GM18505 (cell line): ENCODE measurements at regions not wholly inside any gene's neighbourhood (a gene's known extent, or its start where the extent isn't known, plus 50 kb on each side); places are given as distances from the start of the nearest gene placed in this dataset.

ENCODE experiments used
- ATAC-seq: cut with Tn5 transposase; IDR thresholded peaks from one replicate; pipeline ENCODE4 v1.9.1; 2021; ENCODE audit not compliant: unreplicated experiment
- POLR2A ChIP-seq: IDR thresholded peaks from 4 replicates; pipeline ENCODE4 v1.6.1; 2011; ENCODE audit warnings: borderline replicate concordance; ENCODE audit not compliant: insufficient read depth, insufficient read length; ENCODE audit errors: extremely low read depth

DNA sequence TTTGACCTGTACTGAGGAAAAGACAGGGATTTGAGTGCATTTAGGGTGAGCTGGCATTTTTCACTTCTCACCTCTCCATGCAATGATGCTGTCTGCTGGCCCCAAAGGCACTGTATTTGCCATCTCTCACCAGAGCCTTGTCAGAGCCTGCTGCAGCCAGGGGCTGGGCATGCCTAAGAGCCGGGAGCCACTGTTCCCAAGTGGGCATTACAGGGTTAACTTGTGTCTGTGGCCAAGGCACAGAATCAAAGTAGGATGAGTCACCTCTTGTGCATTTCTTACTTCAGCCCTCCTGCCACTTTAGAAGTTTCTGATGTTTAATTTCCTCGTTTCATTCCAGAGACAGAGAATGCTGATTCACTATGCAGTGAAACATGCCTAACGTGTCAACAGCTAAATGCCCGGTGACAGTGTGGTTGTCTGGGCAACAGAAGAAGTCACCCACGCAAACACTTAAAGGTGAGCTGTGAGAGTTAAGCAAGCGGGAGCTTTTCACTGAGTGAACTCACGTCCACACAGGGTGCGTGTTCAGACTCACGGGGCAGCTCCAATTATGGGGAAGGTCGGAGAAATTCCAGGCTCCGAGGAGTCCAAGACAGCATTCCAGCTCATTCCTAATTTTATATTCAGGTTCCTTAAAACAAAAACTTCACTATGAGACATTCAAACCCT, 57.1 kb upstream of the IGFBP3 start:
- ATAC-seq, result no peak
- no peak for TF ChIP-seq POLR2A

DNA sequence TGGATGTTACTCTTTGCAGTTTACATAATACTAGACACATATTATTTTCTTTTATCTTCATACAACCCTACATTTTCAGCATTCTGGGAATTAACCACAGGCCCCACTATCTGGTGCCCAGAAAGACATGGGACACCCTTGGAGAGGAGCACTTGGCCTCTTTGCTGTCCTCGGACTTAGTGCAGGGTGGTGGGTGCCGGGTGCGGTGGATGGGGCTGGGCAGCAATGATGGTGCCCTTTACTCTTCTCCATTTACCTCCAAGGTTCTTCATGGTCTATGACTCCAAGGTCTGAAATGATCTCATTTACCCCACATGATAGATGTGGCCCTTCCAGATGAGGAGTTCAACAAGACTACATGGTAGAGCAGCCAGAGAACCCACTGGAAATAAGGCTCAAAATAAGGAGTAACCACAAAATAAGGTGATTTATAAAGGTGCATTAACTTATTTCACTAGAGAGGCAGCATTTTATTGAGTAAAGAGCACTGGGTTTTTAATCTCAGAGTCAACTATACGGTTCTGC, 56.2 kb upstream of the IGFBP3 start:
- TF ChIP-seq POLR2A, result no peak
- ATAC-seq, result no peak

DNA sequence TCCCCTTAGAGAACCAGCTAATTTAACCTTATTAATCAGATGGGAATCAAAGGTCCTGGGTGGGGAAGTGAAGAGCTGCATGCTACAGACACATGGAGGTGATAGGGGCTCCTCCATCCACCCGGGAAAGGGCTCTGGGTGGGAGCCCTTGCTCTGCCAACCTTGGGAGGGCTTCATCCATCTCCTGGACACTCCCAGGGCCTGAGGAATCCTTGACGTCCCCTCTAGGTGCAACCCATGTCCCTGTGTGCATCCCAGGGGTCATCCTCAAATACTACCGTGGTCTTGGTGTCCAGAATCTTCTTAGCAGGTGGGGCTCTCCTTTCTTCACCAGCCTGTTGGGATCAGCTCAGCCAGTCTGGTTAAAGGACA, 55.4 kb upstream of the IGFBP3 start:
- no peak for ATAC-seq
- TF ChIP-seq POLR2A, result no peak

DNA sequence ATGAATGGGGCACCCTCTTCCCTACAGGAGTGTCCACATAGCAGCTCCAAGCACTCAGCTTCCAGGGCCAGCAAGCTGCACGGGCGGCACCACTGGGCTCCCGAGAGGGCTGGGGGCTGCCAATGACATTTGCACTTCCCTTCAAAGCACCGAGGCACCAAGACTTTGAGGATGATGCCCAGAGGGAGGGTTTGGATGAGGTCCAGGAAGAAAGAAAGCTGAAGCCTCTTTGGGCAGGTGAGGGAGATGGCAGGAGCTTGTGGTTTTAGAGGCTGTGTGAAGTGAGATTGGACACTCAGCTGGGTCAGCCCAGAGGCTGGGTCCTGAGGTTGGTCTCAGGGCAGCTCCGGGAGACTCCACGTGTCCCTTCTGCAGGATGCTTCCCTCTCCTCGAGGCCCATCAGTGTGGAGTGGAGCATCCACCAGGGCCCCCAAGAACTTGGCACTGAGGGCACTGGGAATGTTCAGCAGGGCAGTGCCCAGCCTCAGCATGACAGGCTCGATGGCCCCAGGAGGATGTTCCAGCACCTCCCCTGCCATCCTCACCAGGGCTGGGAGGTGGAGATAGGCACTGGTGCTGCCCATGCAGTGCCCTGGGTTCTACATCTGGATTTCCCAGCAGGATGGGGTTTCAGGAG, 54.9 kb upstream of the IGFBP3 start:
- no peak for ATAC-seq
- no peak for TF ChIP-seq POLR2A

DNA sequence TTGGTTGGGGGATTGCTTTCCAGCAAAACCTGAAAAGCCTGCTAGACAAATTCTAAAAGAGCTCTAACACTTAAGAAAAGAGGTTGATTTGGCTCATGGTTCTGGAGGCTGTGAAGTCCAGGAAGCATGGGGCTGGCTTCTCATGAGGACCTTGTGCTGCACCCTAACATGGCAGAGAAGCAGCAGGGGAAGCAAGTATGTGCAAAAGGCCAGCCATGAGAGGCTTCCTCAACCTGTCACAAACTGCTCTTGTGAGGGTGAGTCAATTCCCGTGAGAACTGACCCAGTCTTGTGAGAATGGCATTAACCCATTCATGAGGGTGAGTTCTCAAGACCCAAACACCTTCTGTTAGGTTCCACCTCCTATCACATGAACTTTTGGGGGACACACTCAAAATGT, 54.3 kb upstream of the IGFBP3 start:
- no peak for TF ChIP-seq POLR2A

DNA sequence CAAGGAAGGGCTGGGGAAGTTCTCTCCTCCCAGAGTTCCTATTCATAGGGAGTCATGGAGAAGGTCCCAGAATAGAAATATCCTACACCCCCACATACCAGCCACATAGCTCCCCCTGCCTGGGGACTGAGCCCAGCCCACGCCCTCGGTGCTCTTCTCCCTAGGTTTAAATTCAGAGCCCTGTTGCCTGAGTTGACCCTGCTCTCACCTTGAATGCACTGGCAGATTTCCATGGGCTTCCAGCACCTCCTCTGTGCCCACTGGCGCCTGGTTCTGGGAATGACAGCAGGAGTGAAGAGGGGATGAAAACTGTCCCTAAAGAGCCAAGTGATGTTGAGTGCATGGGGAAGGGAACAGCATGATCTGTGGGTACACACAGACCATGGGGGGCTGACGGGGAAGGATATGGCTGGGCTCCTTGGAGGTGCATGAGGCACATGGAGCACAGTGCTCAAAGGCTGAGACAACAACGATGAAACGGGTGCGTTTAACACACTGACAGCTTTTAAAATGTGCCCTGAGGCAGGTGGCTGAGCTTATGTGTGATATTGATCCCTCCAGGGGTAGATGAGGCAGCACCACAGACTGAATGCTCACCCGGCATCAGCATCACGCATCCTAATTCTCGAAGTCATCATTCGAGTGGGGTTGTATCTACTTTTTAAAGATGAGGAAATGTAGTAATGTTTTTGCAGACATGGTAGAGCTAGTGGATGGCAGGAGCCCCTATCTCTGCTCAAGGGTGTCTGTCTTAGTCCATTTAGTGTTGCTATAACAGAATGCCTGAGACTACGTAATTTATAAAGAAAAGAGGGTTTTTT, 53.7 kb upstream of the IGFBP3 start:
- no peak for TF ChIP-seq POLR2A
- no peak for ATAC-seq

More for the DNA sequence above, 54.3 kb upstream of the IGFBP3 start:
- ATAC-seq, result no peak

DNA sequence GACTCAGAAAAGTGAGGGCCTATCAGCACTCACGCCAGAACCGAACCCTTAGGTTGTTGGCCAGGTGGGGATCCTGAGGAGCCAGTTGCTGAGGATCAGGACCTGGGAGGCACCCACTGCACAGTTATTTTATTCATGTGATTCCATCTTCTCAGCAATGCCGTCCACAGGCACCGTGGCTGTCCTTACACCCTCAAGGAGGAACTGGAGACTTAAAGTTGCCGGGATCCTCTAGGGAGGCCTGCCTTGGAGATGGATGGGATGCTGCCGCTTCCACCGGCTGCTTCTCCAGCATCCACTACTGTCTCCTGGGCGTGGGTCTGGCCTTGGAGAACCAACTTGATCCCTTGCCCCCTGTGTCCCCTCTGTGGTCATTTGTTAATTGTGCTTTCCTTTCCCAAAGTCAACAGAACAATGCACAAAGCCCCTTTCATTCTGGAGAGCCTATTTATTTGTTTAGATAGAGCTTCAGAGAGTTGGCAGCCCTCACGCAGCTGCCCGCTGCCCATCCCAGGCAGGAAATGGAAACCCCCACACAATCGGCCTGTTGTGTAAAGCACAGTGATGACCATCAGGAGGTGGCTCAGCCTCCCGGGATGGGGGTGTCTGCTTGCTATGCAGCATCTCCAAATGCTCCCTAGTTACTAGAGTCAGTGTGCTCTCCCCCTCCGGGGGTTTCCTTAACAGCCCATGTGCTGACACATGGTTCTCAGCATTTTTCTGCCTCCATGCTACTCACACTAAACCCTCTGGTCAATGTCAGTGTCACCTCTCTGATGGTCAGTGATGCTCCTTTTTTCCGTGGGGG, 52.9 kb upstream of the IGFBP3 start:
- ATAC-seq, result no peak
- TF ChIP-seq POLR2A, result no peak

DNA sequence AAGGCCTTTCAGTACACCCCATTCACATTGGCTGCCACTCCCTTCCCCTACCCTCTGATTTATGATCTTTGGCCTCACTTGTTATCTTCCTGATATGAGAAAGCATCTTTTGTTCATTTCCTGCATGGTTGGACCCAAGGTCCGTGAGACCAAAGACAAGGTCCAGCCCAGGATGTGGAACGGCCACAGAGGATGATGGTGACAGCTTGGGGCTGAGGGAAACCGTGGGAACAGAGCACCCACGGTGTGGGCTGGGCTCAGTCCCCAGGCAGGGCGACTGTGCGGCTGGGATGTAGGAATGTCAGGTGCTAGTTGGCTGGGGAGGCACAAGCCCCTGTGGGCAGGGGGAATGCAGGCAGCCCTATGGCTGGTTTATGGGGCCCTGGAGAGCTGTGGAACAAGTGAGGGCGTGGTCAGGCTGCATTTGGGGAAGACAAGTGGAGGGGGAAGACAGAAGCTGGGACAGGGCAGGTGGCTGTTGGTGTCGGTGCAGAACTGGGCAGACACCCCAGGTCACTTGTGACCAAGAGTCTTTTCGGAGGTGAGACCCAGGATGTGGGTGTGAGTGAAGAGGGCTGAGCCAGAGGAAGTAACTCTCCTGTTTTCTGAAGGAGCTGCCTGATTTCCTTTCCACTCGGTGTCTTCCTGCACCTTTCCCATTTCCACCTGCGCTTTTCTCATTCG, 51.7 kb upstream of the IGFBP3 start:
- ATAC-seq, result no peak
- TF ChIP-seq POLR2A, result no peak

DNA sequence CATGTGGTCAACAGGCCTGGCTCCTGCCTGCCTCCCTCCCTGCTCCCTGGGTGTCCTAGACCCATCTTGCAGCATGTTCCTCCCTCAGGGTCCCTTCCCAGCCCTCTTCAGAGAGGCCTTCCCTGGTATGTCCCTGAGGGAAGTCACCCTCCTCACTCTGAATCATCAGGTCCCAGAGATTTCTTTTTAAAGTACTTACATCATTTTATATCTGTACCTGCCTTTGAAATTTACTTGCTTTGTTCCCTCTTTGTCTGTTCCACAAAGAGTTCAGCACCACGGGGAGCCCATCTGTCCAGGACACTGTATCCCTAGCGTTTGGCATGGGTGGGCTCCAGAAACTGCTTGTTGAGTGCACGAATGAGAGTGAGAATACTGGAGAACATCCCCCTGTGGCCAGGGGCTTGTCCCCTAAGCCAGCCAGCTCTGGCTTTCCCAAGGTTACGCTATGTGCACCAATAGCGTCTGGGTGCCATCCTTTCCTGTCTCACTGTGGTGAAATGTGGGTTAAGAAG, 50.6 kb upstream of the IGFBP3 start:
- ATAC-seq, result no peak
- TF ChIP-seq POLR2A, result no peak

DNA sequence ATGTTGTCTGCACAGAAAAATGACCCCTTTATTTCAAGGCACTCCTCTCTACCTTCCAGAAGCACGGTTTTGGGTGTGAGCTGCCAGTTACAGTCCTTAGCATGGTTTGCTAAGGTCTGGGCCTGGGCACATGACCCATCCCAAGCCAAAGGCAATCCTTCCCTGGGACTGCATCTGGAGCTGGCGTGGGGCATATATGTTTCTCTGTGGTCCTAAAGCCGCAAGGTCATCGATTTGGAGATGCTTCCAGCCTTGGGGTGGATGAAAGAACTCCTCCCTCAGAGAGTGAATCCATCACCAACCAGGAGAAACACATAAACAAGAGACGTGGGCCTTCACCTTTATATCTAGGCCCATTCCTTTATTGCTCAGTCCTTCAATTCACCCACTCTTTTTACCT, 50.1 kb upstream of the IGFBP3 start:
- TF ChIP-seq POLR2A, result no peak
- no peak for ATAC-seq
